ENCODE measurements at regions not wholly inside any gene's neighbourhood (a gene's known extent, or its start where the extent isn't known, plus 50 kb on each side); places are given as distances from the start of the nearest gene placed in this dataset.
"Not testable (repeated sequence)": the region's sequence is repeated elsewhere in the genome, so short reads cannot be mapped to it uniquely, and the experiment has no call there.

- H3K27ac ChIP-seq (ENCODE audit: low read depth, low read length): no peak overlapping the region
- H3K4me3 ChIP-seq (ENCODE audit: low read depth in 1 of 2, low read length in 2 of 2): no peak overlapping the region
- H3K9me3 ChIP-seq (ENCODE audit: low read length): no peaks in the 10 kb centered on the region
- no peaks in the 10 kb centered on the region for H3K4me1 ChIP-seq (ENCODE audit: insufficient read depth, low read length)
- no peaks in the 10 kb centered on the region for H3K36me3 ChIP-seq (ENCODE audit: insufficient read depth, low read length)
- H3K9ac ChIP-seq (ENCODE audit: low read length): no peak overlapping the region
- no peaks in the 10 kb centered on the region for H3K27me3 ChIP-seq (ENCODE audit: control insufficient read depth in 1 of 2, insufficient read depth in 2 of 2, low read length in 2 of 2)
Measured at GRCh38 chr9:110093417-110093816, 114.5 kb downstream of the C9orf152 start.

- H3K4me1 ChIP-seq (ENCODE audit: insufficient read depth, low read length): peaks cover under 1% of the 10 kb centered on the region
- no peak overlapping the region for H3K9ac ChIP-seq (ENCODE audit: low read length)
- H3K9me3 ChIP-seq (ENCODE audit: low read length): no peaks in the 10 kb centered on the region
- H3K36me3 ChIP-seq (ENCODE audit: insufficient read depth, low read length): no peaks in the 10 kb centered on the region
- no peak overlapping the region for H3K27ac ChIP-seq (ENCODE audit: low read depth, low read length)
- no peak overlapping the region for H3K4me3 ChIP-seq (ENCODE audit: low read depth in 1 of 2, low read length in 2 of 2)
- no peaks in the 10 kb centered on the region for H3K27me3 ChIP-seq (ENCODE audit: control insufficient read depth in 1 of 2, insufficient read depth in 2 of 2, low read length in 2 of 2)
Measured at GRCh38 chr9:110093871-110094270, 114.1 kb downstream of the C9orf152 start.

DNA sequence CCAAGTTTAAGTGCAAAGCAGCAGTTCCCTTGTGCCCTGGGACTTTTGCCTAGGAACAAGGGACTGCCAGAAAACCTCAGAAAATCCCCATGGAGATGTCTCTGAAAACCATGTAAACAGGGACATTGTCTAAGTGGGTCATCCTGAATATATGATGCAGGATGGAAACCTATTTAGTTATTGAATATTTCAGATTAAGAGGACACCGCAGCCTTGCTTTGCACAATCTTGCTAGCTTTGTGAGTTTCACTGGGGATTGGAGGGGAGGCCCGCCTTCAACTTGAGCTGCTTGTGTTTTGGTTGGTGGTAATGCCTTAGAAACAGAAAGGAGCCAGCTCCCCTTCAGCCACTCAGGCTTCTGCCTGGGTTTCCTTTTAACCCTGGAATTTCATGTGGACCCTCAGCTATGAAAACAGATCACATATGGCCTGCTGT is 112.8 kb downstream of the C9orf152 start:
- Histone ChIP-seq H3K9ac (ENCODE audit: low read length) (no peak overlapping the region), H3K4me3 (ENCODE audit: low read depth in 1 of 2, low read length in 2 of 2) (no peak overlapping the region), H3K4me1 (ENCODE audit: insufficient read depth, low read length) (peaks cover 9% of the 10 kb centered on the region), H3K27ac (ENCODE audit: low read depth, low read length) (no peak overlapping the region), H3K9me3 (ENCODE audit: low read length) (no peaks in the 10 kb centered on the region), H3K36me3 (ENCODE audit: insufficient read depth, low read length) (no peaks in the 10 kb centered on the region), H3K27me3 (ENCODE audit: control insufficient read depth in 1 of 2, insufficient read depth in 2 of 2, low read length in 2 of 2) (no peaks in the 10 kb centered on the region)

GRCh38 chr9:110095776-110096175 is 112.2 kb downstream of the C9orf152 start:
- H3K4me3 ChIP-seq (ENCODE audit: low read depth in 1 of 2, low read length in 2 of 2): no peak overlapping the region

GRCh38 chr9:110096674-110097073 is 111.3 kb downstream of the C9orf152 start:
- not testable (repeated sequence) for H3K27me3 ChIP-seq (ENCODE audit: control insufficient read depth in 1 of 2, insufficient read depth in 2 of 2, low read length in 2 of 2); H3K4me1 ChIP-seq (ENCODE audit: insufficient read depth, low read length); H3K36me3 ChIP-seq (ENCODE audit: insufficient read depth, low read length); H3K4me3 ChIP-seq (ENCODE audit: low read depth in 1 of 2, low read length in 2 of 2); H3K9me3 ChIP-seq (ENCODE audit: low read length); H3K27ac ChIP-seq (ENCODE audit: low read depth, low read length); H3K9ac ChIP-seq (ENCODE audit: low read length)

More at GRCh38 chr9:110095776-110096175, 112.2 kb downstream of the C9orf152 start:
- Histone ChIP-seq H3K4me1 (ENCODE audit: insufficient read depth, low read length) (peaks cover 9% of the 10 kb centered on the region), H3K36me3 (ENCODE audit: insufficient read depth, low read length) (no peaks in the 10 kb centered on the region), H3K27me3 (ENCODE audit: control insufficient read depth in 1 of 2, insufficient read depth in 2 of 2, low read length in 2 of 2) (no peaks in the 10 kb centered on the region), H3K27ac (ENCODE audit: low read depth, low read length) (no peak overlapping the region), H3K9me3 (ENCODE audit: low read length) (no peaks in the 10 kb centered on the region), H3K9ac (ENCODE audit: low read length) (no peak overlapping the region)

DNA sequence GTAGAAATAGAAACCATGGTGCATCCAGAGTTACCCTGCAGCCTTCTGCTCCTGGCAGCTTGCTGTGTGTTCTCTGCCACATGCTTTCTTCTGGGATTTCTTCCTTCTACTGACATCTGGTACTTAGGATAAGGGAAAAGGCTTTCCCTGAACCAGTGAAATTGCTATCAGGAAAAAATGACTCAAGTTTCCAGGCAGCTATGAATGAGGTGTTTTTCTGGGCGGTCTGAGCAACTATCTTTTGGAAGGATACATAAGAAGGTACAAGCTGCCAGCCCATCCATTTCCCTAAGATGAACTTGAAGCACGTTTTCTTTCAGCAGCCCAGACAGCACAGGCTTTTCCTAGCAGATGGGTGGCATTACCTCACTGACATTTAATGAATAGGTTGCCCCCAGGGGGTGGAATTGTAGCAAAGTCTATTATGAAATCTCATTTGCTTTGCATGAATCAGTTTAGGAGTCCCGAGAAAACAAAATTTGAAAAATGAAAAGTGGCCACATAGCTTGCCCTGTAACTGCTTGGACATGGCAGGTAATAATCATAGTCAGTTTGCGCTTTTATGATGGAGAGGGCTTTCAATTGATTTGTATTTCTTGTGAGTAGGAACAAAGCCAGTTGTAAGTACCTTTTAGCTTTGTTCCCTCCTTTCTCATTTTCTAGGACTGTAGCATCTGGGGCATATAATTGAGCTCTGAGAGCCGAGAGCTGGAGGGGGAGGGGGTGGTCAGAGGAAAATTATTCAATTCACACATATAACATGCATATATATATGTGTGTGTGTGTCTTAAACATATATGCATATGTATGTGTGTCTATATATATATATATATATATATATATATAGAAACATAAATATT is 108.5 kb downstream of the C9orf152 start:
- Histone ChIP-seq H3K27me3 (ENCODE audit: control insufficient read depth in 1 of 2, insufficient read depth in 2 of 2, low read length in 2 of 2) (no peaks in the 10 kb centered on the region), H3K9ac (ENCODE audit: low read length) (no peak overlapping the region), H3K27ac (ENCODE audit: low read depth, low read length) (no peak overlapping the region), H3K4me3 (ENCODE audit: low read depth in 1 of 2, low read length in 2 of 2) (no peak overlapping the region), H3K4me1 (ENCODE audit: insufficient read depth, low read length) (peaks cover 13% of the 10 kb centered on the region), H3K36me3 (ENCODE audit: insufficient read depth, low read length) (no peaks in the 10 kb centered on the region), H3K9me3 (ENCODE audit: low read length) (no peaks in the 10 kb centered on the region)

- H3K36me3 ChIP-seq (ENCODE audit: insufficient read depth, low read length): no peaks in the 10 kb centered on the region
- no peaks in the 10 kb centered on the region for H3K9me3 ChIP-seq (ENCODE audit: low read length)
- H3K27me3 ChIP-seq (ENCODE audit: control insufficient read depth in 1 of 2, insufficient read depth in 2 of 2, low read length in 2 of 2): no peaks in the 10 kb centered on the region
- H3K4me1 ChIP-seq (ENCODE audit: insufficient read depth, low read length): peaks cover 25% of the 10 kb centered on the region
- H3K9ac ChIP-seq (ENCODE audit: low read length): no peak overlapping the region
- H3K27ac ChIP-seq (ENCODE audit: low read depth, low read length): no peak overlapping the region
- H3K4me3 ChIP-seq (ENCODE audit: low read depth in 1 of 2, low read length in 2 of 2): no peak overlapping the region
Measured at GRCh38 chr9:110101531-110102161, 106.3 kb downstream of the C9orf152 start.

GRCh38 chr9:110103257-110103656 is 104.7 kb downstream of the C9orf152 start:
- Histone ChIP-seq H3K9me3 (ENCODE audit: low read length) (no peaks in the 10 kb centered on the region), H3K36me3 (ENCODE audit: insufficient read depth, low read length) (no peaks in the 10 kb centered on the region), H3K4me1 (ENCODE audit: insufficient read depth, low read length) (peaks cover 25% of the 10 kb centered on the region), H3K27ac (ENCODE audit: low read depth, low read length) (no peak overlapping the region), H3K27me3 (ENCODE audit: control insufficient read depth in 1 of 2, insufficient read depth in 2 of 2, low read length in 2 of 2) (no peaks in the 10 kb centered on the region), H3K4me3 (ENCODE audit: low read depth in 1 of 2, low read length in 2 of 2) (no peak overlapping the region), H3K9ac (ENCODE audit: low read length) (no peak overlapping the region)

DNA sequence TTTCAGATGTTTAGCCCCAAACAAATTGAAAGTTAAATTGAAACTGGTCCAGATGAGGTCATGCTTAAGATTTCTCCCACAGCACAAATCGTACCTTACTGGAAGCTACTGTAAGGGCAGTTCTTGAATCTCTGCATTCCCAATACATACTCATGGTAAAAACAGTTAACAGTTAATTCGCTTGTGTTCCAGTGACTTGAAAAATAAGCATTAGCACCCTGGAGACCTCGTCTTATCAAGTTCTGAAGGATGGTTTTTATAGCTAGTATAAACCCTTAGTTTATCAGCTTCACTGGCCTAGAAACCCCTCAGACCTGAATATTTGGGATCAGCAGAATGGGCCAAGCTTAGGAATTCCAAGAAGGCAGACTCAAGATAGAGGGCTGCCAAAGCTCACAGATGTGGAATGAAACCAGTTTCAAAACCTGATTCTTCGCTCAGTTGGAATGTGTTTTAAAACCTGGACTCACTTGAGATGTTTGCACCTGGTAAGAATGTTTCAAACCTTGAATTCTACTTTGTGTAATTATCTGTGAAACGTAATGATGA is 103.6 kb downstream of the C9orf152 start:
- Histone ChIP-seq H3K36me3 (ENCODE audit: insufficient read depth, low read length) (no peaks in the 10 kb centered on the region), H3K4me3 (ENCODE audit: low read depth in 1 of 2, low read length in 2 of 2) (no peak overlapping the region), H3K27me3 (ENCODE audit: control insufficient read depth in 1 of 2, insufficient read depth in 2 of 2, low read length in 2 of 2) (no peaks in the 10 kb centered on the region), H3K9ac (ENCODE audit: low read length) (no peak overlapping the region), H3K9me3 (ENCODE audit: low read length) (no peaks in the 10 kb centered on the region), H3K4me1 (ENCODE audit: insufficient read depth, low read length) (peaks cover 20% of the 10 kb centered on the region), H3K27ac (ENCODE audit: low read depth, low read length) (no peak overlapping the region)

DNA sequence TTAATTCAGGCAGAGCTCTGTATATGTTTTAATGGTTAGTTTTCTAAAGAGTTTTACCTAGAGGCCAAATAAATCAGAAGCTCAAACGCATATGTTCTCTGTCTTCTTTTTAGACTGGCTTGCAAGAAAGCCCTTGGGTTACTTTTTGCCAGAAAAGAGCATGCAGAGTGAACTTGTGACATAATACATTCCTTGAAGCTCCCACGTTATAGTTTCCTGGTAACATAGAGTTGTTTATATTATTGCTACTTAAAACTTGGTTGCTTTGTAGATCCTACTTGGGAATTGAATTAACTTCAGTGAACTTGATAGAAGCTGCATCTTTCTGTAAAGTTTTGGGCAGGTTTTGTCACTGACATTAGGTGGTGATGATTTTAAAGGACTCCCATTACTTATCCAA is 102.9 kb downstream of the C9orf152 start:
- no peak overlapping the region for H3K4me3 ChIP-seq (ENCODE audit: low read depth in 1 of 2, low read length in 2 of 2)
- no peaks in the 10 kb centered on the region for H3K36me3 ChIP-seq (ENCODE audit: insufficient read depth, low read length)
- no peak overlapping the region for H3K9ac ChIP-seq (ENCODE audit: low read length)
- no peaks in the 10 kb centered on the region for H3K9me3 ChIP-seq (ENCODE audit: low read length)
- no peaks in the 10 kb centered on the region for H3K27me3 ChIP-seq (ENCODE audit: control insufficient read depth in 1 of 2, insufficient read depth in 2 of 2, low read length in 2 of 2)
- no peak overlapping the region for H3K27ac ChIP-seq (ENCODE audit: low read depth, low read length)
- H3K4me1 ChIP-seq (ENCODE audit: insufficient read depth, low read length): peaks cover 15% of the 10 kb centered on the region

DNA sequence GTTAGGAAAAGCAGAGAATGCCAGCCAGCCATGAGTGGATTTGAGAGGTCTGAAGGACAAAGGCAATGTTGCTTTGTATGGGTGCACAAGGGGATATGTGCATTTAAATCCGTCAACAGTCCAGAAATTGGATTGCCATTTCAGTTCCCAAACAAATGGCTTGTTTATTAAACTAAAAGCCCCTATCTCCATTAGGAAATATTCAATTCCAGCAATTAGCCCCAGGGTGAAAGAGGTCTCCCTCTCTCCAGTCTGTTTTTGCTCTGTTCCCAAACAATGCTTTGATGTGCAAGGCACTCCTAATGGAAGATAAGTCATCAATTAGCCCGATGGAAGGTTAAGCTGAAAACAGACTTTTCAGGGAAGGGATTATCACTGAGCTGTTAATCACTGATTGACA is 101.3 kb downstream of the C9orf152 start:
- H3K4me1 ChIP-seq (ENCODE audit: insufficient read depth, low read length): peaks cover 15% of the 10 kb centered on the region
- no peak overlapping the region for H3K9ac ChIP-seq (ENCODE audit: low read length)
- H3K27me3 ChIP-seq (ENCODE audit: control insufficient read depth in 1 of 2, insufficient read depth in 2 of 2, low read length in 2 of 2): no peaks in the 10 kb centered on the region
- no peak overlapping the region for H3K27ac ChIP-seq (ENCODE audit: low read depth, low read length)
- no peaks in the 10 kb centered on the region for H3K36me3 ChIP-seq (ENCODE audit: insufficient read depth, low read length)
- no peaks in the 10 kb centered on the region for H3K9me3 ChIP-seq (ENCODE audit: low read length)
- no peak overlapping the region for H3K4me3 ChIP-seq (ENCODE audit: low read depth in 1 of 2, low read length in 2 of 2)
